ENCODE measurements at regions not wholly inside any gene's neighbourhood (a gene's known extent, or its start where the extent isn't known, plus 50 kb on each side); places are given as distances from the start of the nearest gene placed in this dataset.
"Not testable (repeated sequence)": the region's sequence is repeated elsewhere in the genome, so short reads cannot be mapped to it uniquely, and the experiment has no call there.

DNA sequence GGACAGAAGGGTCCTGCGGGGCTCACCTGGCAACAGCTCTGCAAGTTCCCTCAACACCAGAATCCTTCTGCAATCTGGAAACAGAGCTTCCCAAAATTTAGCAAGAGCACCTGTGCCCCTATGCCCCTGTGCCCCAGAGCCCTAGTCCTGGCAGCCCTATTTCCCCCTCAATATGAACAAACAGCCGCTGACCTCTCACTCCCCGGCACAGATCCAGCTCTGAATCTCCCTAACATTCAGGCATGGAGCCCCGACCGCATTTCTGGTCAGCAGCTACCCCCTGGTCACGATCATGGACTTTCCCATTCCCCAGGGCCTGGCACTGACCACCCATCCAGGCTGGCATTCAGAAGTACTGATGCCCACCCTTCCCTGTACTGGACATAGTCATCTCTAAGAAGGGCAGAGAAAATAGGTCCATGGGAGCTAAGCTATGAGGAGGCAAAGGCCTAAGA, 110.8 kb upstream of the SMURF2 start:
- DNase-seq (ENCODE audit: low read depth), result no peak

DNA sequence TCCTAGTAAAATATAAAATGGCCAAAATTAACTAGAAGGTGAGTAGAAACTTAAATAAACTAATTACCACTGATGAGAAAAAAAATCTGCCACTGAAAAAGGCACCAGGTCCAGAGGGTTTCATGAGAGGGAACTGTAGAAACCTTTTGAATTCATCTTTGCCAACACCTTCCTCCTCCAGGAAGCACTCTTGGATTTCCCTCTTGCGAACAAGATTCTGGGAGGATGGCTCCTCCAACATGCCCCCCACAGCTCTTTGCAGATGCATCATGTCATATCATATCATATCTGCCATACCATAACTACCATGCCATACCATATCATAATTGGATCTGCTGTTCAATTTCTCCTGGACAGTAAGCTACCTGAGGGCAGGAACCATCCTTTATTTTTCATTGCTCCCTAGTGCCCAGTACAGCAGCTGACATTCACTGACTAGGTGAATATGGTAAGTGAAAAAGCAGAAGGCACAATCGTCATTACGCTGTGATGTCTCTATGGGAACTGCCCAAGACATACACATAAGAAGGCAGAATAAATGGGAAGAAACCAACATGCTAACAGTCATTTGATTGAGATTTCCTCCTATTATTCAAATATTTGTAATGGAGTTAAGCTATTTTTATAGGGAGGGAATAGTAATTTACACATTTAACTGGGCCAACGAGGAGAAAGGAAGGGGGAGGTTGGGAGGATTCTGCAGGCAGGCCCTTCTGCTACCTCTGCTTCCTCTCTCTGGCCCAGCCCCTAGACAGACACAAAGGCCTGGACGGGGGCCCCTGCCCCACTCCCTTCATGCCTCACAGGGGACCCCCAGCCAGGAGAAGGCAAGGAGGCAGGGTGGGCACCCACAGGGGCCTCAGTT, 110.1 kb upstream of the SMURF2 start:
- no peak for DNase-seq (ENCODE audit: low read depth)

DNA sequence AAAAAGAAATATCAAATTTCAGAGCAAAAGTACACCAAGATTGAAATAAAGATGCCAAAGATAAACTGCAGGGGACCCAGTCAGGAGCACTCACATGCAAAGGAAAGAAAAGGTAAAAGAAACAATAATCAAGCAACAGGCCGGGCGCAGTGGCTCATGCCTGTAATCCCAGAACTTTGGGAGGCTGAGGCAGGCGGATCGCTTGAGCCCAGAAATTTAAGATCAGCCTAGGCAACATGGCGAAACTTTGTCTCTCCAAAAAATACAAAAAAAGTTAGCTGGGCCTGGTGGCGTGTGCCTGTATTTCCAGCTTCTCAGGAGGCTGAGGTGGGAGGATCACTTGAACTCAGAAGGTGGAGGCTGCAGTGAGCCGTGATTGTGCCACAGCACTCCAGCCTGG, 107.6 kb upstream of the SMURF2 start:
- no peak for DNase-seq (ENCODE audit: low read depth)

DNA sequence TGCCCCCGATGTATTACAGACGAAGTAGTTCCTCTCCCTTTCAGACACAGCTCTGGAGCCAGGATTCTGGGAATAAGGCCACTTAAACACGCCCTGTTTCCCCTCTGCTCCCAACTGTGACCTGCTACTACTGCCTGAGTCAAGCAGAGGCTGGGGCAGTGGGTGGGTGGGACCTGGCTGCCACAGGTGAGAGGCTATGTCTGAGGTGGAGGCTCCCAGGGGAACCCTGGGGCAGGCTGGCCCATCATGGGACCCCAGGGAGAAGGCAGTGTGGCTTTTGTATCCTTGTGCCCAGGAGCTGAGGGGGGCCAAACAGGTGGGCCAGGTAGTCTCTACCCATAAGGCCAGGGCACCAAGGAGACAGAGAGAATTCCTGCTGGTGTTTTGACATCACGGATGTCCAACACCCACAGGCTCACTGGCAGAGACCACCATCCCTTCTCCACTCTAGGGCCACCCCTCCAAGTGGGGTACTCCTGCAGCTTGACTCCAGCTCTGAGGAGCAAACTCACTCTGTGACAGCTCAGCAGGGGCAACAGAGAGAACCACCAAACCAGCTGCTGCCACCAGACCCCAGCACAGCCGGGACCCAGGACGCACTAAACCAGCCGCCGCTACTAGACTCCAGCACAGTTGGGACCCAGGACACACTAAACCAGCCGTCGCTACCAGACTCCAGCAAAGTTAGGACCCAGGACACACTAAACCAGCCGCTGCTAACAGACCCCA, 105.3 kb upstream of the SMURF2 start:
- no peak for DNase-seq (ENCODE audit: low read depth)

DNA sequence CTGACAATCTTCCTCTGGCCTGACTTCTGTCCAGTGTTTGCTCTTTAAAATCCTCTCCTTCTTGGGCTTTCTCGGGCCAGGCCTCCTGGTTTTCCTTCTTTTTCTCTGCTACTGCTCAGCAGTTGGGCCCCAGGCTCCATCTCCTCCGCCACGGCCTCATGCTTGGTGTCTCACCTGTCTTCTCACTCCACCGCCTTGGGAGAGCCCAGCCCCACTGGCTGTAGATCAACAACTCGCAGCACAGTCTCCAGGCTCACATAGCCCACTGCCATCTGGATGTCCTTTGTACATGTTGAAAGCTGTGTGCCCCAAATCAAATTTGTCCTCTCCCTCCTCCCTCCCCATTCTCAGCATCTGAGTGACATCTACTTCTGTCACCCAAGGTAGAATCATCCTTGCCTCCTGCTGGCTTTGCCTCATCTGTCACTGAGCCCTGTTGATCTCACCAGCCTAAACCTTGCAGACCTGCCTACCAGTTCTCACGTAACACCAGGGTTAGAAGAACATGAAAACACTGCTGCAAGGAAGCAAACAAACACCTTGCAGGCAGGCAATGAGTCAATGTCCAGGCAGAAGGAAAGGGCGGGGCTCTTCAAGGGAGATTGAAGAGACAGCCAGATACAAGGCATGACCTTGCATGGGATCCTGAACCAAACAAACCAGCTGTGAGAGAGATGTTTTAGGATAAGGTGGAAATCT, 103.2 kb upstream of the SMURF2 start:
- no peak for DNase-seq (ENCODE audit: low read depth)

DNA sequence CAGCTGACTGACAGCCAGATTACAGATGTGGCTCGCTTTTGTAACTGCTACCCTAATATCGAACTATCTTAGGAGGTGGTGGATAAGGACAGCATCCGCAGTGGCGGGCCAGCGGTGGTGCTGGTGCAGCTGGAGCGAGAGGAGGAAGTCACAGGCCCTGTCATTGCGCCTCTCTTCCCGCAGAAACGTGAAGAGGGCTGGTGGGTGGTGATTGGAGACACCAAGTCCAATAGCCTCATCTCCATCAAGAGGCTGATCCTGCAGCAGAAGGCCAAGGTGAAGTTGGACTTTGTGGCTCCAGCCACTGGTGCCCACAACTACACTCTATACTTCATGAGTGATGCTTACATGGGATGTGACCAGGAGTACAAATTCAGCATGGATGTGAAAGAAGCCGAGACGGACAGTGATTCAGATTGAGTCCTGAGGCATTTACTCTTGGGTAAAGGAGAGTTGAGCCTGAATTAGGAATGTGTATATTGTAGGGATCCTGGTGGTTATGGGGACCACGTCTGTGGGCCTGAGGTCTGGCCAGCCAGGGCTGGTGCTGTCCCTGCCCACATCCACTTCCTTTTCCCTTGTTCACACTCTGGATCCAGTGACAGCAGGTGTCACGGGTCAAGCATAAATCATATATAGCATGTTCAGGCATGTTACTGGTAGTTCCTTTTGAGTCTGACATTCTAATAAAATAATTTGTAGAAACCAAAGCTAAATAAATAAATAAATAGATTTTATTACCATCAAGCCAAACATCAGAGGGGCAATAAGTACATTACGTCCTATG, 89.0 kb upstream of the SMURF2 start:
- no peak for DNase-seq (ENCODE audit: low read depth)

DNA sequence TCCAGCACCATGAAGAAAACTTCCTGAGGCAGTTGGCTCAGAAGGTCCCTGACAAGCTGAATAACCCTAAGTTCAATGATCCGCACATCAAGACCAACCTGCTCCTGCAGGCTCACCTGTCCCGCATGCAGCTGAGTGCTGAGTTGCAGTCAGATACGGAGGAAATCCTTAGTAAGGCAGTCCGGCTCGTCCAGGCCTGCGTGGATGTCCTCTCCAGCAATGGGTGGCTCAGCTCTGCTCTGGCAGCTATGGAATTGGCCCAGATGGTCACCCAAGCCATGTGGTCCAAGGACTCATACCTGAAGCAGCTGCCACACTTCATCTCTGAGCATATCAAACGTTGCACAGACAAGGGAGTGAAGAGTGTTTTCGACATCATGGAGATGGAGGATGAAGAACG, 88.4 kb upstream of the SMURF2 start:
- DNase-seq (ENCODE audit: low read depth), result no peak

DNA sequence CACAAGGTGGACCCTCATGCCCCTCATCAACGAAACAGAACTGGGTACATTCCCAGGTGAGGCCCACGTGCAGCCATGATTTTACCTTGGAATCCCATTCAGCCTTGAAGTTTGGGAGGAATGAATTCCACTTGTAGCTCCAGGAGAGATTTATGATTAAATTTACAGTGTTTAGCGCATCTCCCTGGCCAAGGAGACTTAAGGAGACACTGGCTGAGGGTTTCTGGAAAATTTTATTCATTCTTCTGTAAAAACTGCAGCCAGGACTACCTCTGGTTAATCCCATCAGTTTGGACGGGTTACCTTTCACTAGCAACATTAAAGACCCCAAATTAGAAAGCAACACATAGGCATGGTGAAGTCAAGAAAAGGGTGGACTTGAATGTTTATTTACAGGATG, 87.2 kb upstream of the SMURF2 start:
- no peak for DNase-seq (ENCODE audit: low read depth)

DNA sequence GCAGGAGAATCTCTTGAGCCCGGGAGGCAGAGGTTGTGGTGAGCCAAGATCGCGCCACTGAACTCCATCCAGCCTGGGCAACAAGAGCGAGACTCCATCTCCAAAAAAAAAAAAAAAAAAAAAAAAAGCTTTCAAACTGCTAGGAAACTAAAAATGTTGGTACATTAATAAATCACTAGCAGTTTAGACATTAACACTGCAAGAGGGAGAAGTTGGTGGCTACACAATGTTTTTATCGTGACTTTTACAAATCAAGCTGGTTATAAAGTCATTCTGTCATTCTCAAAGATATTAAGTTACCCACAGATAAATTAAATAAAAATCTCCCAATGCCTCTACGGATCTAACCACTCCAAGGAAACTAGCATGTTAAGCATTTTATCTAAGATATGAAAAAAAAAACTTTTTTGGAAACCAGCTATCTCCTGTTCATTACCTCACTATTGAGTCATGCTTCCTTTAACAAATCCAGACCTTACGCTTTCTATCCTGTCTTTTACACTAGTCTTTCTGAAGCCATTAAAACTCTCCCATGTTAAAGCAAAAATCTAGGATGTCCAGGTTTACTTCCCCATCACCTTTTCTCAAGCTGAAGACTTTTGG, 85.9 kb upstream of the SMURF2 start:
- DNase-seq (ENCODE audit: low read depth), result no peak

DNA sequence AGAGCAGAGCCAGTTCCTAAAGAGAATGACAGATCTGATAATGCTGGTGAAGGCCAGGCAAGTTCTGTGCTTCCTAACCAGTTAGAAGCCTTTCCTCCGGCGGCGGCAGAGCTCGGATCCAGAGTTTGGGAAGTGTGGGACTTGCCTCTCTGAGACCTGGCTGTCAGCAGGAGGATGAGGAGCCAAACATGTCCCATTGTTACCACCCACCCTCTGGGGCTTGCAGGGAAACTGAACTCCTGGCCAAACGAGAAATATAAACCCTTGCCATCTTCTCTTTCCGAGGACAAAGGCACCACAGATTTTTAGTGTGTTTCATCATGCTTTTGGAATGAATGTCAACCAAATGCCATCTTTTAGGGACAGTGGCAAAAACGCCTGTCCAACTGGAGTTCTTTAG, 80.2 kb upstream of the SMURF2 start:
- no peak for DNase-seq (ENCODE audit: low read depth)

DNA sequence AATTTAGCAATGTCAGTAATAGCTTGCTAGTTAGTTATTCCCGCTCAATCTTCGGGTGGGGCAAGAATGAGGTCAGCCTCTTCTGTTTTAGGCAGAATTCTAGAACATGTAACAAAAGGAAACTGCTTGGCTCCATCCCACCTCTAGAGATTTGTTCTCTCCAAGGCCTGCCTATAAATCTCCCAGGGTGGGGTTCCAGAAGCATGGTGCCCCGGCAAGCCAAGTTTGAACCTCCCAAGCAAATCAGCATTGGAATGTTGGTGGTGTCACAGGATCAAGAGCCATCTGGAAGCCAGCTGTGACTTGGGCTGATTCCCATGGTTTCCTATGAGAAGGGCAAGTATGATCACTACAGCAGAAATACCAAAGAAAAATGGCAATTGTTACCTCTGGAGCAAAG, 79.8 kb upstream of the SMURF2 start:
- not testable (repeated sequence) for DNase-seq (ENCODE audit: low read depth)

DNA sequence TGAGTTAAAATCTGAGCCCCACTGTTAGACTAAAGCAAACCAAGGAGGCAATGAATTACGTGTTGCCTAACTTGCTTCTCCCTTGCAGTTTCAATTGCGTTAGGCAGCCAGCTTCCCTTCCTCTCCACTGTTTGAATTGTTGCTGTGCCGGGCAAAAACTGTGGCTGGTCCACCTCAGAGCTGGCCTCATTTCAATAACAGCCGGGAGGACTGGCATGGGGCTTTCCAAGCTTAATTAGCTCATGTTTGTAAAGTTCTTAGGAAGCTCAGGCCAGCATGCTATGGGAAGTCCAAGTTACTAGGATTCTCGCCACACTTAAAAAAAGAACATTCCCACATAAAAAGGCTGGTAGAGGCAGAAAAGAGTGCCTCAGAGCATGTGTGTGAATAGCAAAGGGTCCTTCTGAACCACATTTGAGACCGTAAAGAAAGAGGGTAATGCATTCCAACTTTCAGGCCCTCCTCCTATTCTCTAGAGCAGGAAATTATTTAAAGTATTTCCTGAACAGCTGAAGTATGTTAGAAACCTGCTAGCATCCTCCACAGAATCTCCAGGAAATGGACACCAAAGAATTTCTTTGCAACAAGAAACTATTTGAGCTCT, 79.0 kb upstream of the SMURF2 start:
- DNase-seq (ENCODE audit: low read depth), result no peak

DNA sequence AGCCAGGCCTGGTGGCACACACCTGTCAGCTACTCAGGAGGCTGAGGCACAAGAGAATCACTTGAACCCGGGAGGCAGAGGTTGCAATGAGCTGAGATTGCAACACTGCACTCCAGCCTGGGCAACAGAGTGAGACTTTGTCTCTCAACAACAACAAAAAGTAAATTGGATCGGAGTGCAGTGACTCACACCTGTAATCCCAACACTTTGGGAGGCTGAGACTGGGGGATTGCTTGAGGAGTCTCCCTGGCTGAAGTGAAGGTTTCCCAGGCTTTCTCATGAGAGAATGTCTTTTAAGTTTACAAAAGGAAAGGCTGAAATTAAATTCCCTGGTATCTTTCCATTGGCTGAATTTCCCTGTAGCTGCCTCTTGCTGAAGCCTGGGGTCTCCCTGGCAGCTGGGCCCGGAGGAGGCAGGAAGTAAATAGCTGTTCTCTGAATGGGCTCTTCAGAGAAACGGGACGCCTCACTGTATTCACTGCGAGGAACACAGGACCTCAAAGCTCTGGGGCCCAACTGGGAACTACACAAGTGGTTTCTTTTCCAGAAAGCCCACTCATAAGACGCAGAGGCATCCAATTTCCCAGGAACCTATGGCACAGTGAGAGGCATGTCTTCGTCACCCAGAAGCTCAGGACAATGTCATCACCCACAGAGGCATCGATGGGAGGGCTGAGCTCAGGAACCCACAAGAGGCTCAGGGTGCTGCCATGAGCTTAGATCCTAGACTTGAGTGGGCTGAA, 77.4 kb upstream of the SMURF2 start:
- no peak for DNase-seq (ENCODE audit: low read depth)

DNA sequence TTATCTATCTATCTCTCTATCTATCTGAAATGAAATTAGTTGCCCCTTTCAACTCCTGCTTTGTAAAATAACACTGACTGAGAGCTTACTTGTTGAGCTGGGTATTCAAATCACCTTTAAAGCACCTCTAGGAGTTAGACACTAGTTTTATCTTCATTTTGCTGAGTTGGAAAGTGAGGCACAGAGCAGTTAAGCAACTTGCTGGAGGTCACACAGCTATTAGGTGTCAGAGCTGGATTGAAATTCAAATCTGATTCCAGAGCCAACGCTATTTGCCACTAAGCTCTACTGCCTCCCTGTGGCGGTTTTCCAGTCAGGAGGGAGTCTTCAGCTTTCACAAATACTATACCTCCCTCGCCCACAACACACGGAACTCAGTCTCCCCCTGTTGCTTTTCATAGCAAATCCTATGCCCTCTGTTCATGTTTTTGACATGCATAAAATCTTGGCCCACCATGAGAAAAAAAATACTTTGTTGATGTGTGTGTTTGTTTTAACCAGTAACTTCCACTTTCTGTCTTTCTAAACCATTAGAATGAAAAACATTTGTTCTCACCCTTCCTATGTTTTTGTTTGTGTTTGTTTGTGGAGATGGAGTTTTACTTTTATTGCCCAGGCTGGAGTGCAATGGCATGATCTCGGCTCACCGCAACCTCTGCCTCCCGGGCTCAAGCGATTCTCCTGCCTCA, 74.8 kb upstream of the SMURF2 start:
- no peak for DNase-seq (ENCODE audit: low read depth)

DNA sequence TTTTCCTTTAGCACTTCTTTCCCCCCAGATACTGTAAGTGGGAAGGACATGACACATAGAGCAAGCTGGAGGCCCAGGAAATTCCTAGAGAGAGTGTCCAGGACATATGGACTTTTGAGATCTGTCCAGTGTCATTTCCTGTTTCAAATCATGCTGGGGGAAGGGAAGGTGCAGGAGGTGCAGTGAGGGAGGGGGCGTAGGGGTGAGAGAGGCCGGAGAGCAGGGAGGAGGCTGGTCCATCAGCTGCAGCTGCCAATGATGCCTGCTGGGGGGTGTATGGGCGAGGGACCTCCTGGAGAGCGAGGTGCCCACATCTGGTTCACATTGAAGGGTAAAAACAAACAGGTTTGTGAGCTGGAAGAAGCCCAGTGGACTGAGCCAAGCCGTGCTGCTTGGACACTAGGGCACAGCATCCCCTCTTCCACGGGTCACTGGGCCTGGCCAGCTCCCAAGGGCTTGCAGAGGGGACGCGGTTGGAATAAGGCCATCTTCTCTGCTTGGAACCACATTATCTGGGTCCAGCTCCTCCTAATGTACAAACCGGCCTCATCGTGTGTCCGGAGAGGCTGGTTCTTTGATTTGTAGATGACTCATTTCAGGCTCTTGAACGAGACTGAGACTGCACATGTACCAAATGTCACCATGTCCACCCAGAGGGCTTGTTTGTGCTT, 70.4 kb upstream of the SMURF2 start:
- DNase-seq (ENCODE audit: low read depth), result no peak

DNA sequence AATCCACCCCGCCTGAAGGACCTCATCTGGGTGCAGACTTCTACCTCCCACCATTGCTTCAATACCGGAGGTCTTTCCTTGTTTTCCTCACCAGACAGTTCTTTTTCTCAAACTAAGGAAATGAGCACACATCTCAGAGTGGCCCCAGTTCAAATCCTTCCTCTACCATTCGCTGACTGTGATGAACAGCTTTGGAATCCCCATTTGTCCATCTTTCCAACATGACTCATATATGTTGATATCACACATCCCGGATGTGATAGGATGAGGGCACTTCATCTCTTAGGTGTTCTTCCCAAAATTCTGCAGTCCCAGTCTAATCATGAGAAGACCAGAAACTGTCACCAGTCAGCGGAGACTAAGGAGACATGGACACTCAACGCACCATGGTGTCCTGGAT, 67.9 kb upstream of the SMURF2 start:
- DNase-seq (ENCODE audit: low read depth), result not testable (repeated sequence)

DNA sequence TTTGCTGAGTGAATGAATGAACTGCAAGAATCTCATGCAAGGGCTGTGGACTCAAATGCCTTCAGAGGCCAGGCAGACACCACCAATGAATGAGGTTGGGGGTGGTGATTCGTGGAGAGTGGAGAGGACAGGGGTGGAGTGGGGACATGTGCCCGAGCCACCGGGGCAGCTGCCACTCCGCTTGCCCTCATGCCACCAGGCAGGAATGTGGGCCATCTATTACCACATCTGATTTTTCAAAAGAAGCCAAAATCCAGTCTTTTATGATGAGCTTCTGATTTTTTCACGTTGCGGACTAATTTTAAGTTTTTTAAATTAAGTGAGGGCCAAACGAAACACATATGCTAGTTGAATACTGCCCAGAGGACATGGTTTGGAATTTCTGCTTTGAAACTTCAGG, 67.1 kb upstream of the SMURF2 start:
- DNase-seq (ENCODE audit: low read depth), result no peak

DNA sequence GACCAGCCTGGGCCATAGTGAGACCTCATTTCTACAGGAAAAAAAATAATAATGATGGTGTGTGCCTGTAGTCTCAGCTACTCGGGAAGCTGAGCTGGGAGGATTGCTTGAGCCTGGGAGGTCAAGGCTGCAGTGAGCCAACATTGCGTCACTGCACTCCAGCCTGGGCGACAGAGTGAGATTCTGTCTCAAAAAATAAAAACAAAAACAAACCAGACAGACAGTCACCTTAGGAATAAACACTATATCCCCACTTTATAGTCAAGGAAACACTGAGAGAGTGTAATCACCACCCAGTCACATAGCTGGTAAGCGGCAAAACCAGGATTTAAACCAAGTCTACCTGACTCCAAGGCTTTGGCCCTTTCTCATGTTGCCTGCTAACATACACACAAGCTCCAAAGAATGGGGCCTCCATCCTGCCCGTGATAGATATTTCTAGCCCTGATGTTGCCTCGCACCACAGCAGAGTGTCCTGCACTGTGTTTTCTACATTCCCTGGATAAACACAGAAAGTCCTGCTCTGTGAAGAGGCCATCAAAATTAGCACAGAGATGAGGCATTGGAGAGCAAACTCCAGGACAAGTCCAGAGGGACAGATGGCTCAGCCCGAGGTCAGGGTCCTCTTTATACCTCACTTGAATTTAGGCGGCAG, 66.1 kb upstream of the SMURF2 start:
- DNase-seq (ENCODE audit: low read depth), result no peak

DNA sequence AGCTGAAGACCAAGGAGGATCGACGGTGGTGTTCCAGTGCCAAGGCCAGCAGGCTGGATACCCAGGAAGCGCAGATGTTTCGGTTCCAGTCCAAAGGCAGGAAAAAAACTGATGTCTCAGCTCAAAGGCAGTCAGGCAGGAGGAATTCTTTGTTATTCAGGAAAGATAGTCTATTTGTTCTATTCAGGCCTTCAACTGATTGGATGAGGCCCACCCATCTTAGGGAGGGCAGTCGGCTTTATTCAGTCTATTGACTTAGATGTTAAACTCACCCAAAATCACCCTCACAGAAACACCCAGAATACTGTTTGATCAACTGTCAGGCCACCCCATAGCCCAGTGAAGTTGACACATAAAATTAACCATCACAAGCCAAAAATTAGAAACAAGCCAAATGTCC, 63.9 kb upstream of the SMURF2 start:
- DNase-seq (ENCODE audit: low read depth), result not testable (repeated sequence)
